ENCODE measurements at regions not wholly inside any gene's neighbourhood (a gene's known extent, or its start where the extent isn't known, plus 50 kb on each side); places are given as distances from the start of the nearest gene placed in this dataset.

GRCh38 chr2:67462738-67463496, 65.8 kb downstream of the ETAA1 start:
- no peak for DNase-seq

GRCh38 chr2:67463810-67464209, 66.7 kb downstream of the ETAA1 start:
- no peak for DNase-seq

GRCh38 chr2:67465623-67466022, 68.5 kb downstream of the ETAA1 start:
- no peak for DNase-seq

GRCh38 chr2:67466734-67467133, 69.6 kb downstream of the ETAA1 start:
- DNase-seq, result no peak

- no peak for DNase-seq
Observed at GRCh38 chr2:67471681-67472080, 74.5 kb downstream of the ETAA1 start.

- DNase-seq, result peak; percentile 39
Observed at GRCh38 chr2:67476809-67477790, 80.0 kb downstream of the ETAA1 start.

- DNase-seq, result peak; percentile 24
Observed at GRCh38 chr2:67479261-67479660, 82.1 kb downstream of the ETAA1 start.

GRCh38 chr2:67485431-67485830, 88.3 kb downstream of the ETAA1 start:
- no peak for DNase-seq

- DNase-seq, result no peak
Observed at GRCh38 chr2:67486041-67486796, 89.1 kb downstream of the ETAA1 start.

GRCh38 chr2:67487993-67488392, 90.9 kb downstream of the ETAA1 start:
- DNase-seq, result no peak

- no peak for DNase-seq
Observed at GRCh38 chr2:67489396-67489795, 92.3 kb downstream of the ETAA1 start.

GRCh38 chr2:67498931-67499330, 101.8 kb downstream of the ETAA1 start:
- DNase-seq, result no peak

- DNase-seq, result no peak
Observed at GRCh38 chr2:67499989-67500388, 102.9 kb downstream of the ETAA1 start.

- no peak for DNase-seq
Observed at GRCh38 chr2:67500541-67500940, 103.4 kb downstream of the ETAA1 start.

GRCh38 chr2:67502346-67503065, 105.4 kb downstream of the ETAA1 start:
- no peak for DNase-seq

GRCh38 chr2:67503066-67503795, 106.1 kb downstream of the ETAA1 start:
- no peak for DNase-seq

- DNase-seq, result no peak
Observed at GRCh38 chr2:67510745-67511144, 113.6 kb downstream of the ETAA1 start.

- no peak for DNase-seq
Observed at GRCh38 chr2:67514515-67514914, 117.4 kb downstream of the ETAA1 start.

GRCh38 chr2:67515056-67515455, 117.9 kb downstream of the ETAA1 start:
- DNase-seq, result no peak

GRCh38 chr2:67515538-67515937, 118.4 kb downstream of the ETAA1 start:
- no peak for DNase-seq

- DNase-seq, result no peak
Observed at GRCh38 chr2:67516362-67516761, 119.2 kb downstream of the ETAA1 start.

All from hindlimb muscle (tissue), 1 donor.